ENCODE measurements at regions not wholly inside any gene's neighbourhood (a gene's known extent, or its start where the extent isn't known, plus 50 kb on each side); places are given as distances from the start of the nearest gene placed in this dataset.

GRCh38 chr13:54658771-54659170 is 1630.2 kb downstream of the OLFM4 start:
- no peak overlapping the region for H3K4me3 ChIP-seq (ENCODE audit: low read depth, low read length)
- TF ChIP-seq CTCF (IDR thresholded peaks at IDR 0.05; ENCODE audit: low read depth, low read length, missing control alignments): no peak
- no peak for DNase-seq (ENCODE audit: low read depth)
- in situ Hi-C loops (cut with HindIII; ENCODE audit: low sequenced_read_pairs): no loop called here

GRCh38 chr13:54660277-54660676 is 1631.7 kb downstream of the OLFM4 start:
- H3K4me3 ChIP-seq (ENCODE audit: low read depth, low read length): no peak overlapping the region
- in situ Hi-C loops (cut with HindIII; ENCODE audit: low sequenced_read_pairs): no loop called here
- no peak for DNase-seq (ENCODE audit: low read depth)
- no peak for TF ChIP-seq CTCF (IDR thresholded peaks at IDR 0.05; ENCODE audit: low read depth, low read length, missing control alignments)

GRCh38 chr13:54676526-54677113 is 1648.0 kb downstream of the OLFM4 start:
- DNase-seq (ENCODE audit: low read depth): no peak
- TF ChIP-seq CTCF (IDR thresholded peaks at IDR 0.05; ENCODE audit: low read depth, low read length, missing control alignments): no peak
- in situ Hi-C loops (cut with HindIII; ENCODE audit: low sequenced_read_pairs): no loop called here
- no peak overlapping the region for H3K4me3 ChIP-seq (ENCODE audit: low read depth, low read length)

GRCh38 chr13:54682184-54682583 is 1653.6 kb downstream of the OLFM4 start:
- DNase-seq (ENCODE audit: low read depth): no peak
- no peak for TF ChIP-seq CTCF (IDR thresholded peaks at IDR 0.05; ENCODE audit: low read depth, low read length, missing control alignments)
- no peak overlapping the region for H3K4me3 ChIP-seq (ENCODE audit: low read depth, low read length)
- in situ Hi-C loops (cut with HindIII; ENCODE audit: low sequenced_read_pairs): no loop called here

GRCh38 chr13:54687173-54687572 is 1658.6 kb downstream of the OLFM4 start:
- no peak overlapping the region for H3K4me3 ChIP-seq (ENCODE audit: low read depth, low read length)
- in situ Hi-C loops (cut with HindIII; ENCODE audit: low sequenced_read_pairs): no loop called here
- no peak for TF ChIP-seq CTCF (IDR thresholded peaks at IDR 0.05; ENCODE audit: low read depth, low read length, missing control alignments)
- DNase-seq (ENCODE audit: low read depth): no peak

GRCh38 chr13:54699831-54700230 is 1671.2 kb downstream of the OLFM4 start:
- H3K4me3 ChIP-seq (ENCODE audit: low read depth, low read length): no peak overlapping the region
- DNase-seq (ENCODE audit: low read depth): no peak
- in situ Hi-C loops (cut with HindIII; ENCODE audit: low sequenced_read_pairs): no loop called here
- TF ChIP-seq CTCF (IDR thresholded peaks at IDR 0.05; ENCODE audit: low read depth, low read length, missing control alignments): no peak
